HepG2 (cell line): ENCODE measurements at regions not wholly inside any gene's neighbourhood (a gene's known extent, or its start where the extent isn't known, plus 50 kb on each side); places are given as distances from the start of the nearest gene placed in this dataset.

Source experiments
- ATAC-seq: fragments of 200-7000 bp; cut with Tn5 transposase; 3 replicates; pipeline ENCODE4 v1.9.1; 2020; ENCODE audit warnings: mild to moderate bottlenecking, moderate library complexity
- BruUV-seq: library from RNA; stranded (reverse); fragments of 400-500 nt; replicated peaks from 2 replicates; lab custom pipeline; 2021; lab: Mats Ljungman, UMichigan
- CTCF ChIA-PET: fragments of 300-600 bp; formaldehyde crosslinking; extraction: SDS; loops from one replicate; lab custom pipeline; 2021; ENCODE audit warnings: low total read pairs, inconsistent platforms, low intra/inter-chr PET ratio; lab: Yijun Ruan, JAX
- POLR2A ChIA-PET: fragments of 350-600 bp; sonication (Branson Sonifier 250); formaldehyde crosslinking; loops from one replicate; lab custom pipeline; 2020; ENCODE audit warnings: antibody characterized with exemption, inconsistent platforms; lab: Yijun Ruan, JAX
- DNase-seq: peaks from one replicate; pipeline ENCODE4 v3.0.0-alpha.2; 2015; ENCODE audit warnings: low spot score
- FAIRE-seq: peaks from 3 replicates; lab custom pipeline; 2011; peaks lifted over from hg19 to GRCh38; lab: Jason Lieb, UNC
- H2AFZ ChIP-seq: one replicate; pipeline ENCODE4 v1.6.1; 2011; ENCODE audit warnings: low read length, inconsistent platforms
- H3K27ac ChIP-seq: fragments of 300-600 bp; 3 replicates; pipeline ENCODE4 v1.8.0; 2011; ENCODE audit warnings: mixed run types, mild to moderate bottlenecking, mixed read lengths, low read length, inconsistent platforms; ENCODE audit not compliant: insufficient read depth; ENCODE audit errors: extremely low read length
- H3K27me3 ChIP-seq, 2 experiments: fragments of 200-600 bp in 1 of 2; 2 replicates in 1 of 2; 3 replicates in 1 of 2; pipeline versions ENCODE4 v1.6.0 to v1.8.0; 2011; ENCODE audit warnings: low read length in 2 of 2, mild to moderate bottlenecking in 2 of 2, moderate library complexity in 2 of 2, inconsistent platforms in 1 of 2; ENCODE audit not compliant: insufficient read depth in 2 of 2, control insufficient read depth in 1 of 2
- H3K36me3 ChIP-seq, 2 experiments: fragments of 200-600 bp in 1 of 2; replicated peaks in 1 of 2; 2 replicates in 1 of 2; 3 replicates in 1 of 2; pipeline versions ENCODE4 v1.5.1 to v1.8.0; 2011; ENCODE audit warnings: low read length in 2 of 2, inconsistent platforms in 1 of 2; ENCODE audit not compliant: insufficient read depth in 2 of 2, control insufficient read depth in 1 of 2
- H3K4me1 ChIP-seq: 2 replicates; pipeline ENCODE4 v1.5.1; 2012; ENCODE audit warnings: low read length, inconsistent platforms; ENCODE audit not compliant: insufficient read depth
- H3K4me2 ChIP-seq: 2 replicates; pipeline ENCODE4 v1.6.0; 2011; ENCODE audit warnings: low read depth, low read length, inconsistent platforms
- H3K4me3 ChIP-seq, 3 experiments: fragments of 200-600 bp in 1 of 3; sonication (generic), shearing (Covaris generic) in 1 of 3; replicated peaks in 1 of 3; 2 replicates each; pipeline ENCODE4 v1.5.1; 2011 to 2016; ENCODE audit warnings: low read length in 3 of 3, inconsistent platforms in 2 of 3, low read depth in 2 of 3, mild to moderate bottlenecking in 2 of 3, control low read depth in 1 of 3, mixed read lengths in 1 of 3; ENCODE audit not compliant: insufficient read depth in 1 of 3
- H3K79me2 ChIP-seq: one replicate; pipeline ENCODE4 v1.6.1; 2011; ENCODE audit warnings: low read length, inconsistent platforms; ENCODE audit not compliant: insufficient read depth
- H3K9ac ChIP-seq: 2 replicates; pipeline ENCODE4 v1.6.0; 2011; ENCODE audit warnings: mild to moderate bottlenecking, low read depth, low read length, inconsistent platforms; ENCODE audit not compliant: insufficient read depth
- H3K9me3 ChIP-seq: 2 replicates; pipeline ENCODE4 v1.5.1; 2012; ENCODE audit warnings: mild to moderate bottlenecking, low read length
- H4K20me1 ChIP-seq: 2 replicates; pipeline ENCODE4 v1.6.0; 2011; ENCODE audit warnings: inconsistent platforms, mild to moderate bottlenecking, low read length, moderate library complexity; ENCODE audit not compliant: insufficient read depth
- ATF5 ChIP-seq: sonication (generic); formaldehyde crosslinking; IDR thresholded peaks from 2 replicates; pipeline ENCODE4 v1.4.0; 2020; ENCODE audit warnings: mild to moderate bottlenecking, low read depth, missing genetic modification reagents
- ZNF251 ChIP-seq: sonication (generic); formaldehyde crosslinking; IDR thresholded peaks from 2 replicates; pipeline ENCODE4 v1.9.0; 2021; ENCODE audit warnings: mild to moderate bottlenecking, missing genetic modification reagents
- ZNF883 ChIP-seq: sonication (generic); formaldehyde crosslinking; IDR thresholded peaks from 2 replicates; pipeline ENCODE4 v1.5.1; 2020; ENCODE audit warnings: mild to moderate bottlenecking, missing genetic modification reagents; ENCODE audit errors: not compliant biosample characterization
- in situ Hi-C: cut with HindIII; loops from 2 replicates; pipeline ENCODE4 v1.10.0; 2017; ENCODE audit warnings: low pct_unique_long_range_greater_than_20kb; ENCODE audit not compliant: extremely low pct_ligation_motif_present
- intact Hi-C: fragments of 100-400 bp; cut with micrococcal nuclease; formaldehyde crosslinking; loops from one replicate; pipeline ENCODE4 v1.10.0; 2022; ENCODE audit not compliant: unreplicated experiment
- TF ChIP-seq, protein P1 (sequence below): sonication (generic); formaldehyde crosslinking; IDR thresholded peaks from 2 replicates; pipeline ENCODE4 v1.5.0; 2020; ENCODE audit warnings: mild to moderate bottlenecking, missing genetic modification reagents
- TF ChIP-seq, protein P2 (sequence below): sonication (generic); formaldehyde crosslinking; IDR thresholded peaks from 2 replicates; pipeline ENCODE4 v1.4.0; 2020; ENCODE audit warnings: missing genetic modification reagents

- TF ChIP-seq, protein P1, sequence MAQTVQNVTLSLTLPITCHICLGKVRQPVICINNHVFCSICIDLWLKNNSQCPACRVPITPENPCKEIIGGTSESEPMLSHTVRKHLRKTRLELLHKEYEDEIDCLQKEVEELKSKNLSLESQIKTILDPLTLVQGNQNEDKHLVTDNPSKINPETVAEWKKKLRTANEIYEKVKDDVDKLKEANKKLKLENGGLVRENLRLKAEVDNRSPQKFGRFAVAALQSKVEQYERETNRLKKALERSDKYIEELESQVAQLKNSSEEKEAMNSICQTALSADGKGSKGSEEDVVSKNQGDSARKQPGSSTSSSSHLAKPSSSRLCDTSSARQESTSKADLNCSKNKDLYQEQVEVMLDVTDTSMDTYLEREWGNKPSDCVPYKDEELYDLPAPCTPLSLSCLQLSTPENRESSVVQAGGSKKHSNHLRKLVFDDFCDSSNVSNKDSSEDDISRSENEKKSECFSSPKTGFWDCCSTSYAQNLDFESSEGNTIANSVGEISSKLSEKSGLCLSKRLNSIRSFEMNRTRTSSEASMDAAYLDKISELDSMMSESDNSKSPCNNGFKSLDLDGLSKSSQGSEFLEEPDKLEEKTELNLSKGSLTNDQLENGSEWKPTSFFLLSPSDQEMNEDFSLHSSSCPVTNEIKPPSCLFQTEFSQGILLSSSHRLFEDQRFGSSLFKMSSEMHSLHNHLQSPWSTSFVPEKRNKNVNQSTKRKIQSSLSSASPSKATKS (CRISPR knock-in tag): no peak
- TF ChIP-seq, all 625 proteins: peak for 0
These were observed 152.5 kb upstream of the KLF7 start (continued) for GRCh38 chr2:207318181-207318628.

GRCh38 chr2:207319316-207319715 lies 153.6 kb upstream of the KLF7 start:
- CTCF ChIA-PET: no interaction called here
- in situ Hi-C loops: no loop called here
- H3K4me1 ChIP-seq: peaks cover 10% of the 10 kb centered on the region
- no peak overlapping the region for H3K4me2 ChIP-seq
- POLR2A ChIA-PET: no interaction called here
- H3K36me3 ChIP-seq: no peaks in the 10 kb centered on the region
- H3K79me2 ChIP-seq: no peaks in the 10 kb centered on the region
- BruUV-seq: no TSS peak
- H3K27ac ChIP-seq: no peak overlapping the region
- H3K27me3 ChIP-seq: no peaks in the 10 kb centered on the region; a peak in 1 of 5 replicates
- H2AFZ ChIP-seq: no peak overlapping the region
- H3K9ac ChIP-seq: no peak overlapping the region
- ATAC-seq (no peak), FAIRE-seq (no peak), DNase-seq (no peak)
- TF ChIP-seq ATF5 (CRISPR knock-in tag) (no peak), ZNF251 (CRISPR knock-in tag) (no peak), ZNF883 (no peak)
- TF ChIP-seq, protein P2, sequence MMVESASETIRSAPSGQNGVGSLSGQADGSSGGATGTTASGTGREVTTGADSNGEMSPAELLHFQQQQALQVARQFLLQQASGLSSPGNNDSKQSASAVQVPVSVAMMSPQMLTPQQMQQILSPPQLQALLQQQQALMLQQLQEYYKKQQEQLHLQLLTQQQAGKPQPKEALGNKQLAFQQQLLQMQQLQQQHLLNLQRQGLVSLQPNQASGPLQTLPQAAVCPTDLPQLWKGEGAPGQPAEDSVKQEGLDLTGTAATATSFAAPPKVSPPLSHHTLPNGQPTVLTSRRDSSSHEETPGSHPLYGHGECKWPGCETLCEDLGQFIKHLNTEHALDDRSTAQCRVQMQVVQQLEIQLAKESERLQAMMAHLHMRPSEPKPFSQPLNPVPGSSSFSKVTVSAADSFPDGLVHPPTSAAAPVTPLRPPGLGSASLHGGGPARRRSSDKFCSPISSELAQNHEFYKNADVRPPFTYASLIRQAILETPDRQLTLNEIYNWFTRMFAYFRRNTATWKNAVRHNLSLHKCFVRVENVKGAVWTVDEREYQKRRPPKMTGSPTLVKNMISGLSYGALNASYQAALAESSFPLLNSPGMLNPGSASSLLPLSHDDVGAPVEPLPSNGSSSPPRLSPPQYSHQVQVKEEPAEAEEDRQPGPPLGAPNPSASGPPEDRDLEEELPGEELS: no peak
- no peaks in the 10 kb centered on the region for H3K9me3 ChIP-seq
- H3K4me3 ChIP-seq: no peak overlapping the region
- H4K20me1 ChIP-seq: no peaks in the 10 kb centered on the region
- intact Hi-C loops: no loop called here
